CD4-positive, alpha-beta T cell treated with Interleukin-15 for 4 hours (primary cell): ENCODE measurements at regions not wholly inside any gene's neighbourhood (a gene's known extent, or its start where the extent isn't known, plus 50 kb on each side); places are given as distances from the start of the nearest gene placed in this dataset.
"Not testable (repeated sequence)": the region's sequence is repeated elsewhere in the genome, so short reads cannot be mapped to it uniquely, and the experiment has no call there.

Experiments used
- DNase-seq: peaks from one replicate; pipeline ENCODE4 v3.0.0-alpha.2; 2020; ENCODE audit warnings: low spot score

- no peak for DNase-seq
These were observed 764.5 kb downstream of the TRAM1L1 start for GRCh38 chr4:116320859-116321258.

DNA sequence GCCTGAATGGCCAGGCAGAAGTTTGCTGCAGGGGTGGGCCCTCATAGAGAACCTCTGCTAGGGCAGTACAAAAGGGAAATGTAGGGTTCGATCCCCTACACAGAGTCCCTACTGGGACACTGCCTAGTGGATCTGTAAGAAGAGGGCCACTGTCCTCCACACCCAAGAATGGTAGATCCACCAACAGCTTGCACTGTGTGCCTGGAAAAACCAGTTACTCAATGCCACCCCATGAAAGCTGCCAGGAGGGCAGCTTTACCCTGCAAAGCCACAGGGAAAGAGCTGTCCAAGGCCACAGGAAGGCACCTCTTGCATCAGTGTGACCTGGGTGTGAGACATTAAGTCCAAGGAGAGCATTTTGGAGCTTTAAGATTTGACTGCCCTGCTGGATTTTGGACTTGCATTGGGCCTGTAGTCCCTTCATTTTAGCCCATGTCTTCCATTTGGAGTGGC, 781.6 kb downstream of the TRAM1L1 start:
- DNase-seq = no peak

DNA sequence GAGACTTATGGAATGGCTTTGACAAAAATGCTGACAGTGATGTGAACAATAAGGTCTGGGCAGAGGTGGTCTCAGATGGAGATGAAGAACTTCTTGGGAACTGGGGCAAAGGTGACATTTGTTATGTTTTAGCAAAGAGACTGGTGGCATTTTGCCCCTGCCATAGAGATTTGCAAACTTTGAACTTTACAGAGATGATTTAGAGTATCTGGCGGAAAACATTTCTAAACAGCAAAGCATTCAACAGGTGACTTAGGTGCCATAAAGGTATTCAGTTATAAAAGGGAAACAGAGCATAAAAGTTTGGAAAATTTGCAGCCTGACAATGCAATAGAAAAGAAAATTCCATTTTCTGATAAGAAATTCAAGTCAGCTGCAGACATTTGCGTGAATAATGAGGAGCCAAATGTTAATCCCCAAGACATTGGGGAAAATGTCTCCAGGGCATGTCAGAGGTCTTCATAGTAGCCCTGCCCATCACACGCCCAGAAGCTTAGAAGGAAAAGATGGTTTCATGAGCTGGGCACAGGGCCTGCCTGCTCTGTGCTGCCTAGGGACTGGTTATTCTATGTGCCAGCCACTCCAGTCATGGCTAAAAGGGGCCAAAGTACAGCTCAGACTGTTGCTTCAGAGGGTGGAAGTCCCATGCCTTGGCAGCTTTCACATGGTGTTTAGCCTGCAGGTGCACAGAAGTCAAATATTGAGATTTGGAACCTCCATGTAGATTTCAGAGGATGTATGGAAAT, 782.2 kb downstream of the TRAM1L1 start:
- no peak for DNase-seq

DNA sequence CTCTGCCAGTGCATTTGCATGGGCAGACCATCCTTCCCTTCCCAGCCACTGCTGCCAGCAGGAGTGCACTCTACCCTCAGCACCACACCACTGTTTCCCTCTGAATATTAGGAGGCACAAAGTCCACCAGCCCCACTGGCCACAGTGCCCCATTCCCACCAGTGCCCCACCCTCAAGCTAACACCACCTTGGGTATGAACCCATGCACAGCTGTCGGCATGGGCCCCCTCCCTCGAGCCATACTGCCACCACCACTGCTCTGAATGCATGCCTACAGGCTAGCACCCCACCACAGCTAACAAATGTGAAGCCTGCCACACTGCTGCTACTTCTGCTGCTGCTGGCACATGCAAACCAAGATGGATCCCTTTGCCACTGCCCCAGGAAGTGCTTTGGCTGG, 810.4 kb downstream of the TRAM1L1 start:
- DNase-seq = no peak

DNA sequence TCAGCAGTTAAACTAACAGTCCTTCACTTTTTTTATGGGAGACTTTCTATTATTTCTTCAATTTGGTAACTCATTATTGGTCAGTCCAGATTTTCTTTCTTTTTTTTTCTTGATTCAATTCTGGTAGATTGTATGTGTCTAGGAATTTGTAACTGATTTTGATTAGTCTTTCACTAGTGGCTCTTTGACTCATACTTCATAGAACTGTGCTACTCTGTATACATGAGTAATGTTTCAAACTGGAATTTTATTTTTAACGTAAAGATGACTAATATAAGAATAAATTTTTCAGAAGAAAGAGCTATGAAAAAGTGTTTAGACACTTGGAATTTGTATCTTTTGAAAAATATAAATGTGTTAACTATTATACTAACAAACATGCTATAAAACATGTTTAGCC, 813.0 kb downstream of the TRAM1L1 start:
- DNase-seq = no peak

DNA sequence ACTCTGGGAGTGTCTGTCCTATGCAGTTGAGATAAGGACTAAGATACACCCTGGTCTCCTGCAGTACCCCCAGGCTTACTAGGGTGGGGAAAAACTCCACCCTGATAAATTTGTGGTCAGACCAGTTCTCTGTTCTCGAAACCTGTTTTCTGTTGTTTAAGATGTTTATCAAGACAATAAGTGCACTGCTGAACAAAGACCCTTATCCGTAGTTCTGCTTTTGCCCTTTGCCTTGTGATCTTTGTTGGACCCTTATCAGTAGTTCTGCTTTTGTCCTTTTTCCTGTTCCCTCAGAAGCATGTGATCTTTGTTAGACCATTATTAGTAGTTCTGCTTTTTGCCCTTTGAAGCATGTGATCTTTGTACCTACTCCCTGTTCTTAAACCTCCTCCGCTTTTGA, 824.4 kb downstream of the TRAM1L1 start:
- DNase-seq = not testable (repeated sequence)

- DNase-seq = no peak
These were observed 840.6 kb downstream of the TRAM1L1 start for GRCh38 chr4:116244771-116245170.

- no peak for DNase-seq
These were observed 841.9 kb downstream of the TRAM1L1 start for GRCh38 chr4:116243431-116243830.

DNA sequence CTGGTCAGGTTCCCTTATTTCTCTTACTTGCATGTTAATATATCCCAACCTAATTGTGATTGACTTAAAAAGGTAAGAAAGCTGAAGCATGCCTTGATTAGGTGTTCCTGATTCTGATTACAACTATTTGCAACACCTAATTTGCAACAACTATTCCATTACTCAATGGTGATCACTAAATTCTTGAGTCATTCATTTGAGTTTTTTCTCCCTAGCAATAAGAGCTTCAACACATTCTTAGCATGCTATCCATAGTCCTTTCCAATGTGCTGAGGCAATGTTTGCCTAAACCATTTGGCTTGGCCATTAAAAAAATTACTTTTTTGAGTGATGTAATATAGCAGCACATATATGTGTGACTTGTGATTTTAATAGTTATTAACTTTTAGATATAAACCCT, 851.4 kb downstream of the TRAM1L1 start:
- no peak for DNase-seq

GRCh38 chr4:116231999-116232398, 853.4 kb downstream of the TRAM1L1 start:
- DNase-seq = not testable (repeated sequence)

GRCh38 chr4:116229420-116229819, 856.0 kb downstream of the TRAM1L1 start:
- DNase-seq = no peak

DNA sequence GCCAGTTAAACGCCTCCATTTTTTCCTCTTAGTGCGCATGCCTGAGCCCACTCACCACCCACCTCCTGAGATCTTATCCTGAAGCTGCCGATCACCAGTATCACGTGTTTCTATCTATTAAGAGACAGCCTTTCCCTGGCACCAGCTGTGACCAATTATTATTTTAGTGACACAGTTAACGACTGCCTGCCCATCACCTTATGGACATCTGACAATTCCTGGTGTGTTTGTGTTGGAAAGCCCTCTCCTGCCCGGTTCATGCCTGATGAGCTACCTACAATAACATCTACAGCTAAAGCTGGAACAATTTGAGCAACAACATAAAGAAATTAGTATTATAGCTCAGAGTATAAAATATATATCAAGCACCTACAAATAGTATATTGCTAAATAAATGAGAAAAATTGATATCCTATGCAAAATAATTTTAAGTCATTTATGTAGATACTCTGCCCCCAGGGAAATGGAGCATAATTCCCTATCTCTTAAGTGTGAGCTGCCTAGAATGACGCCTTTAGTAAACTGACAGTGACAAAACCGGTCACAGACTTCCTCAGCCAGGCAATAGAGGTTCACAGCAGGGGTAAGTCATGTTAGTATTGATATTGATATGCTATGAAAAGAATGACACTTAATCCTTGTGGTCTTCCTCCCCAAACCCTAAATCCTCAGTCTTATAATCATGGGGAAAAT, 862.2 kb downstream of the TRAM1L1 start:
- DNase-seq = no peak

GRCh38 chr4:116217781-116218180, 867.6 kb downstream of the TRAM1L1 start:
- DNase-seq = no peak

- DNase-seq = no peak
These were observed 869.8 kb downstream of the TRAM1L1 start for GRCh38 chr4:116215622-116216021.

DNA sequence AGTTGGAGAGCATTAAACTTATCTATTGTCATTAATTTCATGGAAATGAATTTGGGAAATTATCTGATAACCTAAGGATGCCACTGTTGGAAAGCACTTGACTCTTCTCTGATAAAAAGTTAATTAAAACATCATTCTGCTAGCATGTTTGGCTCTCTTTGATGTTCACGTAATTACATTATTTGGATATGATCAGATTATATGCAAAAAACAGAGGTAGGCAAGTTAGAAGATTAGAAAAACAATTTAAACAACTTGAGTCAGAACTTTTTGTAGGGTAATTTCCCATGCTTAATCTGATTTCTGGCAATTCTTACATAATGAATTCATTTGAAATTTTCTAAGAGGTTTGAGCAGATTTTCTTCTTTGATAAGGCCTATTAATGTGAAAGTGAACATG, 882.9 kb downstream of the TRAM1L1 start:
- DNase-seq = no peak

GRCh38 chr4:116197317-116197809, 888.0 kb downstream of the TRAM1L1 start:
- no peak for DNase-seq

DNA sequence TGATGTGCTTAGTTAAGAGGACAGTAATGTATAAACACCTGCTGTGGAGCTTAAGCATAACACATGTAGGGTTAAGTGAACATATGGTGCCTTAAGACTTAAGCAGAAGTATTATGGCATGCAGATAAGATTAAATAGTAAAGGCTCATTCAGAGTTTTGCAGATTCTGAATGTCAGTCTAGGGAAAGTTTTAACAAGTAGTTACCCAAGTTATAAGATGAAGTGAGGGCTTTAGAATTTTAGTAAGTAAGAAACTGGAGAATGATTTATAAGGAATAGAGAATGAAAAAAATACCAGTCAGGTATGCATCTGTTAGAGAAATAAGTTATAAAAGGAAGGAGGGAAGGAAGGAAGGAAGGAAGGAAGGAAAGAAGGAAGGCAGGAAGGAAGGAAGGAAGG, 902.1 kb downstream of the TRAM1L1 start:
- no peak for DNase-seq

DNA sequence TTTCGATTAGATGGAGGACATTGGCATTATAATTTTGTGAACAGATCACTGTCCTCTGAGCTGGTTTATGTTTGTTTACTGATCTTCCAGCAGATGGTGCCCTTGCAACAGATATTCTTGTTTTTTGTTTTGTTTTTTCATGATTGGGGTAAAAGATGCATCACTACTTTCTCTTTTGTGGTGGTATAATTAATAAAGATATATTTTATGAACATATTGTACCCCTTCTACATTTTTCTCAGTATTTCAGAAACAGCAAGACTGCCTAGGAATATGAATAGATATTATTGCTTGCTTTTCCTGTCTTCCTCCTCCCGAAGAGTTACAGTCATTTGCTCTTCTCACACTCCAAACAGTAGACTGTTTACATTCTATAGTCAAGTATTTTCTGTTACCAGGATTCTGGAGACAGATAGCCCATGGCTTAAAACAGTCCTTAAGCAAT, 905.2 kb downstream of the TRAM1L1 start:
- DNase-seq = no peak

- not testable (repeated sequence) for DNase-seq
These were observed 934.0 kb downstream of the TRAM1L1 start for GRCh38 chr4:116151371-116151770.

DNA sequence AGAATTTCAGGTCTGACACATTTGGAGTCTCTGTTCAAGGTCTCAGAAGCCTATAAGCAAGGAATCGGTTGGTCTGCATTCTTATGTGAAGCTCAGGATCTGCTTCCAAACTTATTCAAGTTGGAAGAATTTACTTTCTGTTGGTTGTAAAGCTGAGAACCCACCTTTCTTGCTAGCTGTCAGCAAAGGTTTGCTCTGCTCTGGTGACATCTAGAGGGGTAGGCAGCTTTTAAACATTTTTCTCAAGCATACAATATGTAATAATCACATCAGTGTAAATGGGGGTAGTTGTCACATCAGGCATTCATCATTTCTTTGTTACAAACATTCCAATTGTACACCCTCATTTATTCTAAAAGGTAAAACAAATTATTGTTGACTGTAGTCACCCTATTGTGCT, 935.2 kb downstream of the TRAM1L1 start:
- DNase-seq = no peak

GRCh38 chr4:116143198-116143597, 942.2 kb downstream of the TRAM1L1 start:
- DNase-seq = no peak

GRCh38 chr4:116132946-116133345, 952.4 kb downstream of the TRAM1L1 start:
- DNase-seq = no peak

GRCh38 chr4:116126794-116127193, 958.6 kb downstream of the TRAM1L1 start:
- DNase-seq = no peak
